Erythroblast (primary cell): ENCODE measurements at regions not wholly inside any gene's neighbourhood (a gene's known extent, or its start where the extent isn't known, plus 50 kb on each side); places are given as distances from the start of the nearest gene placed in this dataset.

ENCODE experiments used
- GATA1 ChIP-seq: IDR thresholded peaks from 2 replicates; pipeline ENCODE4 v1.6.1; 2011; ENCODE audit warnings: low read depth, mild to moderate bottlenecking, control low read depth, low read length, moderate library complexity
- POLR2A ChIP-seq: IDR thresholded peaks from 2 replicates; pipeline ENCODE4 v1.6.1; 2011; ENCODE audit warnings: mild to moderate bottlenecking, low read length

DNA sequence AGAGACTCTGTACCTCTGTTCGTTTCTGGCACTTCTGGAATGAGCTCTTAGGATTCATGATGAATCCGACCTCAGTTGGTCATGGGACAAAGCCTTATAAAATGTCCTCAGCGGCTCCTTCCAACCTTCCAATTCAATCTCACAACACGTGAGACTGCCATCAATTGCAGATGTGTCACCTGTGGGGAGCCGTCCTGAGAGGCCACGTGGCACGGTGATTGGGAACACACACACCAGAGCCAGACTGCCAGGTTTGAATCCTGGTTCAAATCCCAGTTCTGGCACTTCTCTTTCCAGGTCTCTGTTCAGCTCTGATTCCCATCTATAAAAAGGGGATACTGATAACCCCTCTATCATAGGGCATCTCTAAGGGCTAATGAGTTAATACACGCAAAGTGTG, 124.5 kb downstream of the ANKRD60 start:
- TF ChIP-seq POLR2A (no peak), GATA1 (no peak)
